ENCODE measurements at regions not wholly inside any gene's neighbourhood (a gene's known extent, or its start where the extent isn't known, plus 50 kb on each side); places are given as distances from the start of the nearest gene placed in this dataset.

GRCh38 chr1:34371829-34372532 lies 195.3 kb downstream of the C1orf94 start:
- Histone ChIP-seq H3K36me3 (ENCODE audit: control insufficient read depth, insufficient read depth, low read length) (no peaks in the 10 kb centered on the region), H3K4me3 (ENCODE audit: low read depth in 2 of 2, low read length in 2 of 2) (no peak overlapping the region), H3K9me3 (ENCODE audit: control insufficient read depth, insufficient read depth, low read depth, low read length) (no peaks in the 10 kb centered on the region), H3K27me3 (ENCODE audit: control insufficient read depth, insufficient read depth, low read length) (peaks cover 2% of the 10 kb centered on the region; the same call in 1 of the 2 replicates), H3K27ac (ENCODE audit: low read length) (no peak overlapping the region), H3K4me1 (ENCODE audit: control insufficient read depth, insufficient read depth, low read length) (no peaks in the 10 kb centered on the region)
- ChIA-PET POLR2A (no interaction called here), CTCF (no interaction called here)
- BruUV-seq (replicated peaks), result no TSS peak
- ATAC-seq, result no peak
- in situ Hi-C loops (cut with HindIII; ENCODE audit: low pct_unique_long_range_greater_than_20kb, low sequenced_read_pairs), result no loop called here
- TF ChIP-seq CTCF (IDR thresholded peaks at IDR 0.05) (no peak), SIN3A (IDR thresholded peaks at IDR 0.05; ENCODE audit: borderline replicate concordance, insufficient read depth, low read depth, low read length) (no peak), REST (IDR thresholded peaks at IDR 0.05; ENCODE audit: insufficient read depth in 1 of 2, low read depth in 2 of 2, low read length in 1 of 2) (no peak), TCF7L2 (IDR thresholded peaks at IDR 0.05; ENCODE audit: low read depth, low read length) (no peak), POLR2AphosphoS5 (IDR thresholded peaks at IDR 0.05; ENCODE audit: low read depth, low read length) (no peak)
- intact Hi-C loops (cut with micrococcal nuclease; ENCODE audit: unreplicated experiment), result no loop called here
- DNase-seq (ENCODE audit: low read depth, low spot score), result no peak

- TF ChIP-seq REST (IDR thresholded peaks at IDR 0.05; ENCODE audit: insufficient read depth in 1 of 2, low read depth in 2 of 2, low read length in 1 of 2) (no peak), SIN3A (IDR thresholded peaks at IDR 0.05; ENCODE audit: borderline replicate concordance, insufficient read depth, low read depth, low read length) (no peak), POLR2AphosphoS5 (IDR thresholded peaks at IDR 0.05; ENCODE audit: low read depth, low read length) (no peak), TCF7L2 (IDR thresholded peaks at IDR 0.05; ENCODE audit: low read depth, low read length) (no peak), CTCF (IDR thresholded peaks at IDR 0.05) (no peak)
- no TSS peak for BruUV-seq (replicated peaks)
- H3K4me1 ChIP-seq (ENCODE audit: control insufficient read depth, insufficient read depth, low read length), result no peaks in the 10 kb centered on the region
- H3K4me3 ChIP-seq (ENCODE audit: low read depth in 2 of 2, low read length in 2 of 2), result no peak overlapping the region
- no peaks in the 10 kb centered on the region for H3K9me3 ChIP-seq (ENCODE audit: control insufficient read depth, insufficient read depth, low read depth, low read length)
- DNase-seq (ENCODE audit: low read depth, low spot score), result no peak
- CTCF ChIA-PET, result no interaction called here
- peaks cover 2% of the 10 kb centered on the region; the same call in 1 of the 2 replicates for H3K27me3 ChIP-seq (ENCODE audit: control insufficient read depth, insufficient read depth, low read length)
- H3K27ac ChIP-seq (ENCODE audit: low read length), result no peak overlapping the region
- in situ Hi-C loops (cut with HindIII; ENCODE audit: low pct_unique_long_range_greater_than_20kb, low sequenced_read_pairs) (no loop called here), intact Hi-C loops (cut with micrococcal nuclease; ENCODE audit: unreplicated experiment) (no loop called here)
- POLR2A ChIA-PET, result no interaction called here
- no peak for ATAC-seq
- H3K36me3 ChIP-seq (ENCODE audit: control insufficient read depth, insufficient read depth, low read length), result no peaks in the 10 kb centered on the region
These were observed 196.2 kb downstream of the C1orf94 start for GRCh38 chr1:34372891-34373290.

All from Panc1 (cell line).